Karpas-422 (cell line): ENCODE measurements at regions not wholly inside any gene's neighbourhood (a gene's known extent, or its start where the extent isn't known, plus 50 kb on each side); places are given as distances from the start of the nearest gene placed in this dataset.

Source experiments
- DNase-seq: peaks from one replicate; pipeline ENCODE4 v3.0.0-alpha.2; 2015
- H2AFZ ChIP-seq: fragments of 200-600 bp; sonication (generic); 2 replicates; pipeline ENCODE4 v1.6.1; 2014; ENCODE audit warnings: antibody characterized with exemption, low read length, mixed read lengths
- H3K27ac ChIP-seq: fragments of 200-600 bp; sonication (generic); 2 replicates; pipeline ENCODE4 v1.5.1; 2014; ENCODE audit warnings: mild to moderate bottlenecking, low read length, moderate library complexity
- H3K27me3 ChIP-seq: fragments of 200-600 bp; sonication (generic); 2 replicates; pipeline ENCODE4 v1.6.1; 2014; ENCODE audit warnings: low read length, mixed read lengths
- H3K36me3 ChIP-seq: fragments of 200-600 bp; sonication (generic); 2 replicates; pipeline ENCODE4 v1.6.1; 2014; ENCODE audit warnings: low read length, mixed read lengths; ENCODE audit not compliant: insufficient read depth
- H3K4me1 ChIP-seq: fragments of 200-600 bp; sonication (generic); 2 replicates; pipeline ENCODE4 v1.6.1; 2014; ENCODE audit warnings: mild to moderate bottlenecking, low read length, mixed read lengths
- H3K4me2 ChIP-seq: fragments of 200-600 bp; sonication (generic); 2 replicates; pipeline ENCODE4 v1.6.1; 2014; ENCODE audit warnings: low read length, low read depth, mild to moderate bottlenecking; ENCODE audit not compliant: poor library complexity, severe bottlenecking
- H3K4me3 ChIP-seq: fragments of 200-600 bp; sonication (generic); 2 replicates; pipeline ENCODE4 v1.5.1; 2014; ENCODE audit warnings: mild to moderate bottlenecking, antibody characterized with exemption, low read length, mixed read lengths
- H3K79me2 ChIP-seq: fragments of 200-600 bp; sonication (generic); 2 replicates; pipeline ENCODE4 v1.6.1; 2014; ENCODE audit warnings: mild to moderate bottlenecking, low read length, mixed read lengths
- H3K9ac ChIP-seq: fragments of 200-600 bp; sonication (generic); 2 replicates; pipeline ENCODE4 v1.6.0; 2014; ENCODE audit warnings: low read length
- H3K9me2 ChIP-seq: fragments of 200-600 bp; sonication (generic), shearing (Covaris generic); replicated peaks from 2 replicates; pipeline ENCODE4 v1.6.0; 2014; ENCODE audit warnings: mild to moderate bottlenecking, low read length, moderate library complexity; ENCODE audit not compliant: insufficient read depth
- H3K9me3 ChIP-seq: fragments of 300-700, 200-600 bp; sonication (generic); 2 replicates; pipeline ENCODE4 v1.6.1; 2014; ENCODE audit warnings: low read length, mixed read lengths
- H4K20me1 ChIP-seq: fragments of 200-600 bp; sonication (generic); 2 replicates; pipeline ENCODE4 v1.6.1; 2014; ENCODE audit warnings: mild to moderate bottlenecking, antibody characterized with exemption, low read length, low read depth; ENCODE audit not compliant: insufficient read depth

DNA sequence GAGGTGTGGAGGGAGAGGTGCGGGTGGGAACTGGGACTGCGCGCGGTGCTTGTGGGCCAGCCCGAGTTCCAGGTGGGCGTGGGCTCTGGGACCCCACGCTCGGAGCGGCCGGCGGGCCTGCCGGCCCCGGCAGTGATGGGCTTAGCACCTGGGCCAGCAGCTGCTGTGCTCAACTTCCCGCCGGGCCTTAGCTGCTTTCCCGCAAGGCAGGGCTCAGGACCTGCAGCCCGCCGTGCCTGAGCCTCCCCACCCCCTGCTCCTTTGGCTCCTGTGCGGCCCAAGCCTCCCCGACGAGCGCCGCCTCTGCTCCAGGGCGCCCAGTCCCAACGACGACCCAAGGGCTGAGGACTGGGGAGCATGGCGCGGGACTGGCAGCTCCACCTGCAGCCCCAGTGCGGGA is 232.7 kb downstream of the FGFR2 start:
- Histone ChIP-seq H3K9me2 (no peaks in the 10 kb centered on the region), H3K4me1 (no peaks in the 10 kb centered on the region), H3K27me3 (no peaks in the 10 kb centered on the region), H3K9ac (no peak overlapping the region), H3K27ac (no peak overlapping the region), H3K9me3 (no peaks in the 10 kb centered on the region), H3K4me3 (no peak overlapping the region), H3K36me3 (no peaks in the 10 kb centered on the region), H4K20me1 (no peaks in the 10 kb centered on the region), H3K79me2 (no peaks in the 10 kb centered on the region), H2AFZ (no peak overlapping the region), H3K4me2 (no peak overlapping the region)
- no peak for DNase-seq

- no peak overlapping the region for H3K4me2 ChIP-seq
- H3K9me3 ChIP-seq, result no peaks in the 10 kb centered on the region
Measured at GRCh38 chr10:121368347-121369025, 229.8 kb downstream of the FGFR2 start.

DNA sequence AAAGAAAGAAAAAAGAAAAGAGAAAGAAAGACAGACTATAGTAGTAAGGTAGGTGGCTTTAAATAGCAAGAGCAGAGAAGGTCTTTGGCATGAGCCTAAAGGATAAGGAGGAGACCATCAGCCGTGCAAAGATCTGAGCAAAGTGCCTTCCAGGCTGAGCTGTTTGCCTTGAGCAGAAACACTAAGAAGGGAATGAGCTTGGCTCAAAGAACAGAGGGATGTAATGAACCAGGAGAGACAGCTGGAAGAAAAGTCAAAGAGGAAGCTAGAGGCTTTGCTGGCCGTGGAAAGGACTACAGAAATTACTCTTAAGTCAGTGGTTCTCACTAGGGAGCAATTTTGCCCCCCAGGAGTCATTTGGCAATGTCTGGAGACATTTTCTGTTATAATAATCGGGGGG is 228.6 kb downstream of the FGFR2 start:
- Histone ChIP-seq H3K4me1 (no peaks in the 10 kb centered on the region), H3K9me2 (no peaks in the 10 kb centered on the region), H4K20me1 (no peaks in the 10 kb centered on the region), H3K36me3 (no peaks in the 10 kb centered on the region), H3K4me3 (no peak overlapping the region), H3K27ac (no peak overlapping the region), H2AFZ (no peak overlapping the region), H3K79me2 (no peaks in the 10 kb centered on the region), H3K9me3 (no peaks in the 10 kb centered on the region), H3K9ac (no peak overlapping the region), H3K27me3 (no peaks in the 10 kb centered on the region), H3K4me2 (no peak overlapping the region)
- no peak for DNase-seq

More at GRCh38 chr10:121368347-121369025, 229.8 kb downstream of the FGFR2 start:
- Histone ChIP-seq H3K4me1 (no peaks in the 10 kb centered on the region), H2AFZ (no peak overlapping the region), H3K27me3 (no peaks in the 10 kb centered on the region), H4K20me1 (no peaks in the 10 kb centered on the region), H3K9me2 (no peaks in the 10 kb centered on the region), H3K79me2 (no peaks in the 10 kb centered on the region), H3K9ac (no peak overlapping the region), H3K4me3 (no peak overlapping the region), H3K27ac (no peak overlapping the region), H3K36me3 (no peaks in the 10 kb centered on the region)
- no peak for DNase-seq

GRCh38 chr10:121371836-121372235 is 226.4 kb downstream of the FGFR2 start:
- Histone ChIP-seq H3K79me2 (no peaks in the 10 kb centered on the region), H3K27ac (no peak overlapping the region), H3K4me1 (no peaks in the 10 kb centered on the region), H4K20me1 (no peaks in the 10 kb centered on the region), H3K9ac (no peak overlapping the region), H3K27me3 (no peaks in the 10 kb centered on the region), H3K9me3 (no peaks in the 10 kb centered on the region), H3K9me2 (no peaks in the 10 kb centered on the region), H2AFZ (no peak overlapping the region), H3K4me2 (no peak overlapping the region), H3K36me3 (no peaks in the 10 kb centered on the region), H3K4me3 (no peak overlapping the region)
- no peak for DNase-seq

- no peak overlapping the region for H3K9ac ChIP-seq
- H2AFZ ChIP-seq, result no peak overlapping the region
- no peaks in the 10 kb centered on the region for H3K36me3 ChIP-seq
- H3K4me3 ChIP-seq, result no peak overlapping the region
- H3K4me2 ChIP-seq, result no peak overlapping the region
- no peaks in the 10 kb centered on the region for H3K27me3 ChIP-seq
- H3K9me2 ChIP-seq, result no peaks in the 10 kb centered on the region
- H3K27ac ChIP-seq, result no peak overlapping the region
- H3K9me3 ChIP-seq, result no peaks in the 10 kb centered on the region
- no peaks in the 10 kb centered on the region for H3K4me1 ChIP-seq
- DNase-seq, result no peak
- no peaks in the 10 kb centered on the region for H4K20me1 ChIP-seq
- no peaks in the 10 kb centered on the region for H3K79me2 ChIP-seq
Measured at GRCh38 chr10:121373411-121373810, 224.8 kb downstream of the FGFR2 start.

DNA sequence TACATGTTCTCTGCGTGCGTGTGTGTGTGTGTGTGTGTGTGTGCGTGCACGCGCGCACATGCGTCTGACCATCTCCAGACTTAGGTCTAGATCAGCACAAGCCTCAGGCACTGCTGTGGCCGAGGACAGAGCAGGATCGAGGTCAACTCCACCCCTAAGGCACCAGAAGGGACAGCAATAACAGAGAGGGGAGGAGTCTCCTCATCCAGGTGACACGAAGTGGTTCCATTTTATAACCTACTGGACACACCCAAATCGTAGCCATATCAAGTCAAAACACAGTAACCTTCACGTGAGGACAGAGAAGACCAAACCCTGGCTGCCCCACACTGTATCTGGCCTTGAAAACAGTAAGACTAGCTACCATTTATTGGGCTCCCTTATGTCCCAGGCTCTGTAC is 224.1 kb downstream of the FGFR2 start:
- Histone ChIP-seq H3K79me2 (no peaks in the 10 kb centered on the region), H3K4me1 (no peaks in the 10 kb centered on the region), H3K27ac (no peak overlapping the region), H3K36me3 (no peaks in the 10 kb centered on the region), H3K4me2 (no peak overlapping the region), H2AFZ (no peak overlapping the region), H3K27me3 (no peaks in the 10 kb centered on the region), H3K9me2 (no peaks in the 10 kb centered on the region), H3K9me3 (no peaks in the 10 kb centered on the region), H3K4me3 (no peak overlapping the region), H4K20me1 (no peaks in the 10 kb centered on the region), H3K9ac (no peak overlapping the region)
- DNase-seq, result no peak

- H3K9me2 ChIP-seq, result no peaks in the 10 kb centered on the region
- no peaks in the 10 kb centered on the region for H4K20me1 ChIP-seq
- H3K27ac ChIP-seq, result no peak overlapping the region
- no peak overlapping the region for H3K4me2 ChIP-seq
- no peak overlapping the region for H3K4me3 ChIP-seq
- no peak for DNase-seq
- no peaks in the 10 kb centered on the region for H3K79me2 ChIP-seq
- no peak overlapping the region for H2AFZ ChIP-seq
- H3K9ac ChIP-seq, result no peak overlapping the region
- H3K9me3 ChIP-seq, result no peaks in the 10 kb centered on the region
- no peaks in the 10 kb centered on the region for H3K4me1 ChIP-seq
- H3K36me3 ChIP-seq, result no peaks in the 10 kb centered on the region
- no peaks in the 10 kb centered on the region for H3K27me3 ChIP-seq
Measured at GRCh38 chr10:121375172-121375571, 223.1 kb downstream of the FGFR2 start.

- Histone ChIP-seq H3K4me2 (no peak overlapping the region), H3K79me2 (no peaks in the 10 kb centered on the region), H2AFZ (no peak overlapping the region), H3K4me3 (no peak overlapping the region), H3K9ac (no peak overlapping the region), H4K20me1 (no peaks in the 10 kb centered on the region), H3K9me2 (no peaks in the 10 kb centered on the region), H3K4me1 (no peaks in the 10 kb centered on the region), H3K27me3 (no peaks in the 10 kb centered on the region), H3K36me3 (no peaks in the 10 kb centered on the region), H3K27ac (no peak overlapping the region), H3K9me3 (no peaks in the 10 kb centered on the region)
- DNase-seq, result no peak
Measured at GRCh38 chr10:121378251-121378801, 219.9 kb downstream of the FGFR2 start.
